ENCODE measurements at regions not wholly inside any gene's neighbourhood (a gene's known extent, or its start where the extent isn't known, plus 50 kb on each side); places are given as distances from the start of the nearest gene placed in this dataset.
"Not testable (repeated sequence)": the region's sequence is repeated elsewhere in the genome, so short reads cannot be mapped to it uniquely, and the experiment has no call there.

- DNase-seq (ENCODE audit: low read depth), result not testable (repeated sequence)
Observed at GRCh38 chr22:47405222-47405621, 642.8 kb downstream of the TBC1D22A start.

GRCh38 chr22:47402876-47403525, 640.6 kb downstream of the TBC1D22A start:
- no peak for DNase-seq (ENCODE audit: low read depth)

GRCh38 chr22:47401976-47402770, 639.7 kb downstream of the TBC1D22A start:
- DNase-seq (ENCODE audit: low read depth), result no peak

GRCh38 chr22:47401592-47401898, 639.1 kb downstream of the TBC1D22A start:
- DNase-seq (ENCODE audit: low read depth), result no peak

GRCh38 chr22:47400701-47401591, 638.5 kb downstream of the TBC1D22A start:
- DNase-seq (ENCODE audit: low read depth), result no peak

- DNase-seq (ENCODE audit: low read depth), result not testable (repeated sequence)
Observed at GRCh38 chr22:47400131-47400530, 637.7 kb downstream of the TBC1D22A start.

GRCh38 chr22:47398921-47399790, 636.7 kb downstream of the TBC1D22A start:
- DNase-seq (ENCODE audit: low read depth), result no peak

- DNase-seq (ENCODE audit: low read depth), result no peak
Observed at GRCh38 chr22:47398491-47398890, 636.0 kb downstream of the TBC1D22A start.

- DNase-seq (ENCODE audit: low read depth), result no peak
Observed at GRCh38 chr22:47397673-47398072, 635.2 kb downstream of the TBC1D22A start.

GRCh38 chr22:47396515-47396914, 634.1 kb downstream of the TBC1D22A start:
- no peak for DNase-seq (ENCODE audit: low read depth)

- no peak for DNase-seq (ENCODE audit: low read depth)
Observed at GRCh38 chr22:47396105-47396504, 633.7 kb downstream of the TBC1D22A start.

GRCh38 chr22:47395481-47395880, 633.0 kb downstream of the TBC1D22A start:
- DNase-seq (ENCODE audit: low read depth), result peak; percentile 88

- DNase-seq (ENCODE audit: low read depth), result peak; percentile 52
Observed at GRCh38 chr22:47394504-47395440, 632.3 kb downstream of the TBC1D22A start.

- no peak for DNase-seq (ENCODE audit: low read depth)
Observed at GRCh38 chr22:47393191-47393590, 630.7 kb downstream of the TBC1D22A start.

- DNase-seq (ENCODE audit: low read depth), result no peak
Observed at GRCh38 chr22:47392729-47393128, 630.3 kb downstream of the TBC1D22A start.

GRCh38 chr22:47392054-47392347, 629.6 kb downstream of the TBC1D22A start:
- DNase-seq (ENCODE audit: low read depth), result no peak

GRCh38 chr22:47391169-47392053, 629.0 kb downstream of the TBC1D22A start:
- no peak for DNase-seq (ENCODE audit: low read depth)

- no peak for DNase-seq (ENCODE audit: low read depth)
Observed at GRCh38 chr22:47390026-47390970, 627.8 kb downstream of the TBC1D22A start.
